ENCODE measurements at regions not wholly inside any gene's neighbourhood (a gene's known extent, or its start where the extent isn't known, plus 50 kb on each side); places are given as distances from the start of the nearest gene placed in this dataset.

GRCh38 chr7:112908086-112908485, 117.9 kb upstream of the TMEM168 start:
- ChIA-PET CTCF (interaction anchor here (0.5 to 0.9 kb wide), 2 partner anchors 395 to 640 kb away, joined by 3 to 4 read pairs; no protein-coding TSS in a partner anchor), POLR2A (ENCODE audit: low non-redundant PET) (no interaction called here)
- no peak for DNase-seq (ENCODE audit: low spot score)
- TF ChIP-seq CTCF (conservative IDR thresholded peaks at IDR 0.05; ENCODE audit: low read depth): no peak
- no peak overlapping the region for H3K27ac ChIP-seq

DNA sequence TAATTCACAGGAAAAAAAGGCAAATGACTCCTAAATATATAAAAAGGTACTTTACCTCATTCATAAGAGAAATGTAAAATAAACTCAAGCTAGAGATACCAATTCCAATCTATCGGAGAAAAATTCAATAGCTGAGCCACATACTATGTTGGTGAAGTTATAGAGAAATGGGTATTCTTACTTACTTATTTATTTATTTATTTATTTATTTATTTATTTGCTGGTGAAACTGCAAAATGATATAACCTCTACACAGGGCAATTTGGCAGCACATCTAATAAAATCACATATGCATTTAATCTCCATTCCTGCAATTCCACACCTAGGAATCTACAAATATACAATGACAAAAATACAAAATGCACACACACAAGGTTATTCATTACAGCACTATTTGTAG, 117.5 kb upstream of the TMEM168 start:
- H3K27ac ChIP-seq: no peak overlapping the region
- no peak for DNase-seq (ENCODE audit: low spot score)
- TF ChIP-seq CTCF (conservative IDR thresholded peaks at IDR 0.05; ENCODE audit: low read depth): no peak
- POLR2A ChIA-PET (ENCODE audit: low non-redundant PET): no interaction called here
- CTCF ChIA-PET: no interaction called here

DNA sequence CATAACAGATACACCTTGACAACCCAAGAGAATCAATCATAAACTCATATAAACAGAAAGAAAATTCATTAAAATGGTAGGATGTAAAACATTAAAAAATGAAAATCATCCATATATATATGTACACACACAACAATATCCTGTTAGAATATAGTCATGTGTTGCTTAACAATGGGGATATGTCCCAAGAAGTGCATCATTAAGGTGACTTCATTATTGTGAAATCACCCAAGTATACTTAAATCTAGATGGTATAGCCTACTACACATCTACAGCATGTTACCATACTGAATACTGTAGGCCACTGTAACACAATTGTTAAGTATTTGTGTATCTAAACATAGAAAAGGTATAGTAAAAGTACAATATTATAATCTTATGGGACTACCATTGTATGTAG, 115.8 kb upstream of the TMEM168 start:
- no peak overlapping the region for H3K27ac ChIP-seq
- CTCF ChIA-PET: interaction anchor here (0.6 kb wide), 1 partner anchor 137 kb away, joined by 3 read pairs; no protein-coding TSS in a partner anchor
- POLR2A ChIA-PET (ENCODE audit: low non-redundant PET): no interaction called here
- TF ChIP-seq CTCF (conservative IDR thresholded peaks at IDR 0.05; ENCODE audit: low read depth): no peak
- no peak for DNase-seq (ENCODE audit: low spot score)

GRCh38 chr7:112905413-112905812, 115.2 kb upstream of the TMEM168 start:
- POLR2A ChIA-PET (ENCODE audit: low non-redundant PET): no interaction called here
- no peak for TF ChIP-seq CTCF (conservative IDR thresholded peaks at IDR 0.05; ENCODE audit: low read depth)
- CTCF ChIA-PET: interaction anchor here (0.6 kb wide), 1 partner anchor 33 kb away, joined by 3 read pairs; no protein-coding TSS in a partner anchor
- no peak for DNase-seq (ENCODE audit: low spot score)
- H3K27ac ChIP-seq: no peak overlapping the region

GRCh38 chr7:112898432-112899290, 108.5 kb upstream of the TMEM168 start:
- peak; percentile 55 for DNase-seq (ENCODE audit: low spot score)
- CTCF ChIA-PET: interaction anchor here (0.5 to 1.0 kb wide), 5 partner anchors 42 to 1866 kb away, joined by 3 to 4 read pairs (median 3); no protein-coding TSS in a partner anchor

More at GRCh38 chr7:112898432-112899290, 108.5 kb upstream of the TMEM168 start:
- H3K27ac ChIP-seq: no peak overlapping the region
- POLR2A ChIA-PET (ENCODE audit: low non-redundant PET): no interaction called here
- peak; percentile 85 for TF ChIP-seq CTCF (conservative IDR thresholded peaks at IDR 0.05; ENCODE audit: low read depth)

All from RWPE1 (cell line).